GM12874 (cell line): ENCODE measurements at regions not wholly inside any gene's neighbourhood (a gene's known extent, or its start where the extent isn't known, plus 50 kb on each side); places are given as distances from the start of the nearest gene placed in this dataset.

ENCODE experiments used
- CTCF ChIP-seq: IDR thresholded peaks from 2 replicates; pipeline ENCODE4 v1.5.1; 2011; ENCODE audit warnings: low read depth, mild to moderate bottlenecking, control low read depth, low read length, moderate library complexity; ENCODE audit not compliant: insufficient read depth

GRCh38 chr2:8534729-8535468 is 147.0 kb upstream of the ID2 start:
- no peak for TF ChIP-seq CTCF

GRCh38 chr2:8535469-8535795 is 146.4 kb upstream of the ID2 start:
- TF ChIP-seq CTCF = no peak

GRCh38 chr2:8535821-8536685 is 145.8 kb upstream of the ID2 start:
- TF ChIP-seq CTCF = no peak

- no peak for TF ChIP-seq CTCF
Observed at GRCh38 chr2:8536686-8537561, 144.9 kb upstream of the ID2 start.

- TF ChIP-seq CTCF = no peak
Observed at GRCh38 chr2:8537562-8538155, 144.2 kb upstream of the ID2 start.

GRCh38 chr2:8538531-8538930 is 143.3 kb upstream of the ID2 start:
- no peak for TF ChIP-seq CTCF
